ENCODE measurements at regions not wholly inside any gene's neighbourhood (a gene's known extent, or its start where the extent isn't known, plus 50 kb on each side); places are given as distances from the start of the nearest gene placed in this dataset.

GRCh38 chr3:134721214-134721613, 70.4 kb upstream of the KY start:
- TF ChIP-seq POLR2AphosphoS5 (IDR thresholded peaks at IDR 0.05; ENCODE audit: low read depth) (no peak), CTCF (IDR thresholded peaks at IDR 0.05; ENCODE audit: insufficient read depth, low read length) (no peak), GABPA (IDR thresholded peaks at IDR 0.05; ENCODE audit: low read depth) (no peak), REST (IDR thresholded peaks at IDR 0.05; ENCODE audit: insufficient replicate concordance, low read depth) (no peak), SPI1 (IDR thresholded peaks at IDR 0.05; ENCODE audit: borderline replicate concordance, low read depth) (no peak)
